SH-SY5Y (cell line): ENCODE measurements at regions not wholly inside any gene's neighbourhood (a gene's known extent, or its start where the extent isn't known, plus 50 kb on each side); places are given as distances from the start of the nearest gene placed in this dataset.

Experiments used
- GATA2 ChIP-seq: IDR thresholded peaks from 2 replicates; pipeline ENCODE4 v1.6.1; 2011; ENCODE audit warnings: mild to moderate bottlenecking, low read depth, low read length
- GATA3 ChIP-seq: IDR thresholded peaks from 2 replicates; pipeline ENCODE4 v1.6.1; 2011; ENCODE audit warnings: low read depth, mild to moderate bottlenecking, low read length, moderate library complexity

GRCh38 chr15:79609506-79609905 is 177.4 kb downstream of the MINAR1 start:
- TF ChIP-seq GATA3 = no peak

GRCh38 chr15:79610021-79610420 is 177.9 kb downstream of the MINAR1 start:
- no peak for TF ChIP-seq GATA3
- TF ChIP-seq GATA2 = no peak

GRCh38 chr15:79615754-79616153 is 183.6 kb downstream of the MINAR1 start:
- TF ChIP-seq GATA3 (no peak), GATA2 (no peak)

DNA sequence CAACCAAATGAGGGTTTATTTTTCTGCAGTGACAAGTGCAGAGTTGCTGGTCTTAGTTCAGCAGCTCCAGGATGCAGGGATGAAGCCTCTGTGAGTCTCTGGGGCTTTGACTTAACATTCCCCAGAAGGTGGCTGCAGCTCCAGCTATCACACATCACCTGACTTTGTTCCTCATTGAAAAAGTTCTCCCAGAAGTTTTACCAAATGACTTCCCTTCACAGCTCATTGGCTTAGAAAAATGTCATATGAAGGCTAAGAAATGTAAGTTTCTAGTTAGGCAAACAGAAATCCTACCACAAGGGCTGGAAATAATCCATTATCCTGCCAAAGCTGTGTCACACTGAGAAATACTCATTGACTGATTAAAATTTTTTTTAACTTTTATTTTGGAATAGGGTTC is 184.9 kb downstream of the MINAR1 start:
- no peak for TF ChIP-seq GATA3
- no peak for TF ChIP-seq GATA2

DNA sequence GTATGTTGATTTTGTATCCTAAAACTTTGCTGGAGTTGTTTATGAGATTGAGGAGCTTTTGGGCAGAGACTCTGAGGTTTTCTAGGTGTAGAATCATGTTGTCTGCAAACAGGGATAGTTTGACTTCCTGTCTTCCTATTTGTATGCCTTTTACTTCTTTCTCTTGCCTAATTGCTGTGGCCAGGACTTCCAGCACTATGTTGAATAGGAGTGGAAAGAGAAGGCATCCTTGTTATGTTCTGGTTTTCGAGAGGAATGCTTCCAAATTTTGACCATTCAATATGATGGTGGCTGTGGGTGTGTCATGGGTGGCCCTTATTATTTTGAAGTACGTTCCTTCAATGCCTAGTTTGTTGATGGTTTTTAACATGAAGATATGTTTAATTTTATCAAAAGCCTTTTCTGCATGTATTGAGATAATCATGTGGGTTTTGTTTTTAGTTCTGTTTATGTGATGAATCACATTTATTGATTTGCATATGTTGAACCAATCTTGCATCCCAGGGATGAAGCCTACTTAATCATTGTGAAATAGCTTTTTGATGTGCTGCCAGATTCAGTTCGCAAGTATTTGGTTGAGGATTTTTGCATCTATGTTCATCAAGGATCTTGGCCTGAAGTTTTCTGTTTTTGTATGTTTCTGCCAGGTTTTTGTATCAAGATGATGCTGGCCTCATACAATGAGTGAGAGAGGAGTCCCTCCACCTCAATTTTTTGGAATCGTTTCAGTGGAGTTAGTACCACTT is 188.1 kb downstream of the MINAR1 start:
- TF ChIP-seq GATA3 = no peak
- no peak for TF ChIP-seq GATA2

GRCh38 chr15:79623488-79623887 is 191.4 kb downstream of the MINAR1 start:
- TF ChIP-seq GATA2 (no peak), GATA3 (no peak)

DNA sequence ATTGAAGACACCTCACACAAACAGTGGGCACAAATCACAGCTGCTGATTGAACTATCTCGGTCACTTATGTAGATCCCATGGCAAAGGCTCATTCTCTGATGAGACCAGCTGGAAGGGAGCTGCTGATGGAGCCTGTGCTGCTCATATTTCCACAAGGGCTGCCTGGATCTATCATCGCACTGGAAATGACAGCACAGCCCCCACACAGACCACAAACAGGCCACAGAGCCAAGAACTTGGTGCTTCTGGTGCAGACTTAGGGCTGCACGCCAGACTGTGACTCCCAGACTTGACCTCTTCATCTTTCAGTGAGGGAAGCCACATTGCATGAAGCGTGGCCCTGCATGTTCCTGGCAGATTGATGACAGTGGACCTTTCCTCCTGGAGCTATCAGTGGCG is 197.6 kb downstream of the MINAR1 start:
- TF ChIP-seq GATA2 = no peak
- no peak for TF ChIP-seq GATA3

- no peak for TF ChIP-seq GATA3
- TF ChIP-seq GATA2 = no peak
Observed at GRCh38 chr15:79632457-79632856, 200.3 kb downstream of the MINAR1 start.

GRCh38 chr15:79635149-79635771 is 203.1 kb downstream of the MINAR1 start:
- TF ChIP-seq GATA2 (no peak), GATA3 (no peak)

GRCh38 chr15:79635897-79636561 is 203.9 kb downstream of the MINAR1 start:
- TF ChIP-seq GATA2 (no peak), GATA3 (no peak)

GRCh38 chr15:79640206-79640605 is 208.1 kb downstream of the MINAR1 start:
- no peak for TF ChIP-seq GATA2
- no peak for TF ChIP-seq GATA3

DNA sequence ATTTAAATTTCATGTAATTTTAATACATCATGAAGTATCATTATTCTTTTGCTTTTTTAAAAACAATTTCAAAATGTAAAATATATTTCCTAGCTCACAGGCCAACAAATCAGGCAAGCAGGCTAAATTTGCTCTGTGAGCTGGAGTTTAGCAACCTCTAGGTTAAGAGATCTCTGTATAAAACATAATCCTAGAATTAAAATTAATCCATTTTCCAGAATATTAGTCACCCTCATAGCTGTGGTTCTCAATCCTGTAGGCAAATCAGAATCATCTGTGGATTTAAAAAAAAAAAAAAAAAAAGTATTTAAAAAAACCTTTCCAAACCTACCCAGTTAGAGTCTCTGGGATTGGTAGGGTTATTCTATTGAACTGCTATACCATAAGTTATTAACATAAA is 209.7 kb downstream of the MINAR1 start:
- no peak for TF ChIP-seq GATA2
- no peak for TF ChIP-seq GATA3

GRCh38 chr15:79643393-79643792 is 211.3 kb downstream of the MINAR1 start:
- TF ChIP-seq GATA3 = no peak
- no peak for TF ChIP-seq GATA2

- TF ChIP-seq GATA3 = no peak
- no peak for TF ChIP-seq GATA2
Observed at GRCh38 chr15:79644091-79644490, 212.0 kb downstream of the MINAR1 start.

- no peak for TF ChIP-seq GATA2
- TF ChIP-seq GATA3 = no peak
Observed at GRCh38 chr15:79653533-79653932, 221.4 kb downstream of the MINAR1 start.
